GM03348 (cell line): ENCODE measurements at regions not wholly inside any gene's neighbourhood (a gene's known extent, or its start where the extent isn't known, plus 50 kb on each side); places are given as distances from the start of the nearest gene placed in this dataset.
A peak's percentile ranks its signal among the peaks of the same experiment; 100 is the strongest.

Experiments
- DNase-seq: peaks from one replicate; pipeline ENCODE4 v3.0.0; 2012; ENCODE audit warnings: low spot score

DNA sequence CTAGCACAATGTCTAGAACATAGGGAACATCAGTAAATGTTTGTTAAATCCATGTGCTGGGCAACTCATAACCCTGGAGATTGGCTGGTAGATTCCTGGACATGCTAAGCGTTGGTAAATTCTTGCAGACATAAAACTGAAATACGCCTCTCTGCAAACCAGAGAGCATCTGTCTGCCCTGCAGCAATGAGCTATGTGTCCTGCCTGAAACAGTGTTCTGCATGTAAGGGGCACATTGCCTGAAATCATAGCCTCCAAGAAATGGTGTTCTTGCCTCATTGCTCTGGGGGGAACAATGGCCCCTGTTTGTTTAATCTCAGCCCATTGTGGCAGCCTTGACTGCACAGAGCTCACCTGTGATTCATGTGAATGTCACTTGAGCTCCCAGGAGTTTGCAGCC is 113.5 kb upstream of the CCL2 start:
- no peak for DNase-seq

DNA sequence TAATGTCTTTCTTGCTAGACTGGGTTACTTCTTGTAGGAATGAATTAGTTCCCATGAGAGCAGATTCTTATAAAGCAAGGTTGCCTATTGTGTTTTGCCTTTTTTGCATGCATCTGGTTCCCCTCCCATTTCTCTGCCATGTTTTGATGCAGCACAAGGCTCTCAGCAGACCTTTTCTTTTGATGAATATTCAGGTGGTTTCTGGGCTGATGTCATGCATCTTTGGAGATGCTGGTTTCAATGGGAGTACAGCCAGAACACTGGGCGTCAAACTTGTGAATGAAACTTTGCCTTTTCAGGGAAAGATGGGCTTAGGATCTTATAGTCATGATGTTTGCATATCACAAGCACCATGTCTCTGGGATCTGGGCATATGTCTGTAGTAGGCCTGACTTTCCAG is 111.7 kb upstream of the CCL2 start:
- no peak for DNase-seq

DNA sequence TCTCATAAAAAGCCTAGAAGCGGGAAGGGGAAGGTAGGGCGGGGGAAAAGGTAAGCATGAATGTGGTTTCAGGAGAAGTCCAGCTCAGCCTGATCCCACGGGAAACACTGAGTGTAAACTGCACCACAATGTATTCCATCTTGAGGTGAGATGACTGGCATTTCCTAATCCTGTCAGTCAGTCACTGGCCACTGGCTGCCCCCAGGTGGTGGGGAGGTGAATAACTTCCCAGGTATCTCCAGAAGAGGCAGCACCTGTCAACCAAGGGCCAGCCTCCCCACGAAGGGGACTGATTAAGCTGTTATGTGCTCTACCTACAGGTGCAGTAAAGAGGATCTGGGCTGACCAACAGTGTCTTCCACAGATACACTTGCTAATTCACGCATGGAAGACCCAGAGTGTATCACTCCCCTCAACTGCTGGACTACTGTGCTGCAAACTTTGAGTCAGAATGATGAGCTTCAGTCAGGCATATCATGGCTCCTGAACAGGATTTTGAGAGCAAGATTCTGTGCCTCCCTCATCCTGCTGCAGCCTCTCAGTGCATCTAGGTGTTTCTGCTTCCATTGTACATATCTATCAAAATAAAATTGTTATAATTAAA is 108.5 kb upstream of the CCL2 start:
- no peak for DNase-seq

DNA sequence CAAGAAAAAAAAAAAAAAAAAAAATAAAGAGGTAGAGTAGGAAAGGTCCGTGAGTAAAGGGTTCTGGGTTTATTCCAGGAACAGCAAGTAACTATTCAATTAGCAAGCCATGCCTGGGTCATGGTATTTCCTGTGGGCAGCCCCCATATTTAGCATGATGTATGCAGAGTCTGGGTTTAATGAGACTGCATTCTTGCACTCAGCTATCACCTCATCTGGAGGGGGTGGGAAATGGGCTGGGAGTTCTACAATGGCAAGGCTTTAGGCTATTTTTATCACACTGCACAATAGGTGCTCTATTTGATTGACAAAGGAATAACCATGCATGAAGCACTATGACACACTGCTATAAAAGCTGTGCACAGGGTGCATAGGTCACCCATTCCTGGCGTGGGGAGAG is 104.0 kb upstream of the CCL2 start:
- no peak for DNase-seq

DNA sequence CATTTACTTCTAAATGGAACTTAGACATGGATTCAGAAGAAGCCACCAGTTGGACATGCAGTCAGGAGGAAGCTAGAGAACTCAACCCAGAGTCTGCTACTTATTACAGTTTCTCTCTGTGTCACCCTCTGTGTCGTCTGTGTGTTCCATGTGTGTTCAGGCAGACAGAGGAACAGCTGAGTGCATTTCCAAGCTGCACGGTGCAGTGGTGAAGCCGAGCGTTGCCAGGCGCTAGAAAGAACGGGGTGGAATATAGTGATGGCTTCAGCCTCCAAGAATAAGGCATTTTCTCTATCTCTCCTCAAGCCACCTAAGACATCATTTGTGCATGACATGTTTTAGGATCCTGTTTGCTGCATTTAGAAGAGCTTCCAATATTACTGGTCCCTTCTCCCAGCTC is 101.1 kb upstream of the CCL2 start:
- DNase-seq = no peak

DNA sequence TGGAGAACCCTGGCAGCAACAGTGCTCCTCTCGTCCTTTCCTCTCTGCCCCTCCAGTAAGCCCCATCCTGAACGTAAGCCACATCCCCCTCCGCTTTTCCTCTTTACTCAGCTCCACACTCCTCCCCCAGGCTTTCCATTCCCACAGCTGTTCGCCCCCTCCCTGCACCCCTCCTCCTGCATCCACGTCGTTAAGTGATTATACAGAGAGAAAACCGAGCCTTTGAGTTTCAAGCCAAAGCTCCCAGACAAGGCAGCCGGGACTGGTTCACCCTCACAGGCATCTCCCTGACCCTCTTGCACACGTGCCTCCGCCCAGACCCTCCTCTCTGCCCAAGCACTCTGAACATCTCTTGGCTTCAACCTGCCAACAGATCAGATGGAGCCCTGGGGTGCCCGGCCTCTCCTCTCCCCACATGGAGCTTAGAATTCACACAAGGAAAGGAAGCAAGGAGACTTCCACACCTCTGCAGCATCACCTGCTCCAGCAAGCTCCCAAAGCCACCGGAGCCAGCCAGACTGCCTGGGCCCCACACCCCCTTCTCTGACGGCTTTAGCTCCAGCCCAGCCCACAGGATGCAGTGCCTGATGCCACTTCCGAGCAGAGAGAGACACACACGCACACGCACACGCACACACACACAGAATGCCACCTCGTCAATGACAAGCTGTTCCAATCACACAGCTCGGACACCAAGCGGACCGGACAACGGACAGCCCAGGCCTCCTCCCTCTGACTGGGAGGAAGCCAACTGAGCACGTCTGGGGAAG is 99.9 kb upstream of the CCL2 start:
- no peak for DNase-seq

DNA sequence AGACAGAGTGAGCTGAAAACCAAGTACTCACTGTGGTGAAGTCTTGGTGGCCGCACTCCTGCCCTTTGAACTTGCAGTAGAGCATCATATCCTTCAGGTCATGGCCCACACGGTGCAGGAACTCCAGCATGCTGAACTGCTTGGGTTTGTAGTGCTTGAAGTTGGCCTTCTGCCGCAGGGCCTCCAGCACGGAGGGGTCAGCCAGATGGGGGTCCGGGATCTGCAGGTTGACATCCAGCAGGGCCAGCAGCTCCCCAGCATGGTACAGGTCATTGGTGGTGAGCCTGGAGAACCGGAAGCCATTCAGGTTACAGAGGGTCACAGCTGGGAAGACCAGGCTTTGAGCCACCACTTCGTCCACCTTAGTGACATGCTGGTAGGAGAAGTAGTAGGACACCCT is 99.1 kb upstream of the CCL2 start:
- no peak for DNase-seq

DNA sequence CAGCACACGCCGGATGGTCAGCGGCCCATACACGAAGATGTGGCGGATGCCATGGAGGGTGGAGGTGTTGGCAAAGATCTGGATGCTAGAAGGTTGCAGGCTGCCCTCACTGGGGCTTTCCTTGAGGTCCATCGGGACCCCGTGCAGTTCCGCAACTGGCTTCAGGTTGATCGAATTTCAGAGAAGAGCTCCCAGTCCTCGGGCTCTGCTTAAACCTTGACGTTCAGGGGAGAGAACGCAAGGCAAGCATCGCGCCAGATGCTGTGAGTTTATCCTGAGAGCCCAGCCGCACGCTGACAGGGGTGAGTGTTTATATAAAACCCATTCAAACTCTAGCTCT is 98.7 kb upstream of the CCL2 start:
- DNase-seq = no peak

DNA sequence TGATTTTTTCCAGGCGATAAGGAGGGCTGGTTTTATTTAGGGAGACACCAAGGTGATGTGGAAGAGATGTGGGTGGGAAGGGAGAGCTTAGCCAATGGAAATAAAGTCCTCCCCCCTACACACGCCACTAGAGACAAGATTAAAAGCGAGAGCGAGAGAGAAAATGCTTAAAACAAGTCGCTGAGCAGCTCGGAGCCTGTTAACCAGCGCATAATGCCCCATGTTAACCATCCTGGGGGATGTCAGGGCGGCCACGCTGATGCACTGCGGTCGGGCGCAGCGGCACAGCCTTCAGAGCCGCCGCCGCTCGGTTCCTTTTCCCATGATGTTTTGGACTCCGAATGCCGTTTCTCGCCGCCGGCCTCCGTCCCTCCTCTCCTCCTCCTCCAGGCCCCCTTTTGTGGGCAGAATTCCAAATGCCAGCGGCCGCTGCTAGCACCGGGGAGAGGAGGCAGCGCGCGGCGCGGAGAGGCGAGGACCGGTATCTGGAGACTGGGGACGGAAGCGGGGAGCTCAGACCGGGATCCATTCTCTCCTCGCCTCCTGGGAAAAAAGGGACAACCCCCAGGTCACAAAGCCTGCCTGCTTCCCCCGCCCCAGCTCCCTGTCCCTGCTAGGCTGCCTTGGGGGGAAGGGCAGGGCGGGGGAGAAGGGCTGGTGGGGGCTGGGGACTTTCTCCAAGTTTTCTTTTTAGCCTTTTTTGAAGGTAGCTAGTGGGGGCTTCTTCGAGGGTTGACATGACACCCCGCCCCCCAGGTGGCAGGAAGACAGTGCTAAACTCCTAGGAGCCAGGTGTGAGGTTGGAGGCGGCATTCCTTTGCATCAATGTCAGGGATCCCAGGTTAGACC is 98.1 kb upstream of the CCL2 start:
- no peak for DNase-seq

DNA sequence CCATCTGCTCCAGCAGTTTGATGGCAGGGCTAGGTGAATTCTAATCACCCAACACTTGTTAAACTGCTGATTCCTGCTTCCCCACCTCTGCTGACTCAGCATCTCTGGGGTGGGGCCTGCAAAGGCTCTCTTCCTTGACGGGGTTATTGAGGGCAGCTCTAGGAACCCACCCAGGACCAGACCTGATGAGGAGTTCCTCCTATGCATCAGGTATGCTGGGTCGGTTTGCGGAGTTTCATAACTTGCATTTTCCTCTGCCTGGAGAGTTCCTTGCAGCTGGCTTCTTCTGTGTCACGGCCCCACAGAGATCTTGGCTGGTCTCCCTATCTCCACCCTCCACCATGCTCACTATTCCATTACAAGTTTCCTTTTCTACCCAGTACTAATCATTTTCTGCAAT is 93.4 kb upstream of the CCL2 start:
- no peak for DNase-seq

DNA sequence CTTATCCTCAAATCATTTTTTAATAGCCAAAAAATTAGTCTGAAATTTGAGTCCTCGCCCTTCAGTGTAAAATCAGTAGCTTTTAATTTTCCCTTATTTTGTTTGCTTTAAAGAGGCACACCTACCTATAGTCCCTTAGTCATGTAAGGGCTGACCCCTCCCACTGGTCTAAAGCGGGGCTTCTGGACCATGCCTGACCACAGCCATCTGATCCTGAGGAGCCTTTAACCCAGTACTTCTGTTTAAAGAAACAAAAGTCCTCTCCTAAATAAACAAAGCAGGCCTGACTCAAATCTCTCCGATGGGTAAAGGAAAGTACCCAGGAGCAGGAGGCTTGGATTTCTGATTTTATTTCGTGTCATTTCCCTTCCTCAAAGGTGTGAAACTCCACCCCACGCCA is 92.0 kb upstream of the CCL2 start:
- no peak for DNase-seq

DNA sequence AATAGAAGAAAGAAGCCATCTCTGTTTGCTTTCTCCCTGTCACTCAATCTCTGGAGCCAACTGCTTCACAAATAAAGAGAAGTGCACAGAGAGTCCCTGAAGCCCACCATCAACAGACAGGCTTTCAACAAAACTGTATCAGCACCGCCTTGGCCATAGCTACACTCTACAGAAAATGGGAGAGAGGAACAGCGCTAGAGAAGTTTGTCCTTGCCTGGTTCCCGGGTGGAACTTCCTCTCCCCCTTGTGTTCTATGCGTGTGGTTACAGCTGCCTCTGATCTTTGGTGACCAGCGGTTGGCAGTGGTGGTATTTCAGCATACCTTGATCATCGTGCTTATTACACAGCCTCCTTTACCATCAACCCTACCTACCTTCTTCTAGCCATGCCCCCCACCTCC is 91.4 kb upstream of the CCL2 start:
- no peak for DNase-seq

DNA sequence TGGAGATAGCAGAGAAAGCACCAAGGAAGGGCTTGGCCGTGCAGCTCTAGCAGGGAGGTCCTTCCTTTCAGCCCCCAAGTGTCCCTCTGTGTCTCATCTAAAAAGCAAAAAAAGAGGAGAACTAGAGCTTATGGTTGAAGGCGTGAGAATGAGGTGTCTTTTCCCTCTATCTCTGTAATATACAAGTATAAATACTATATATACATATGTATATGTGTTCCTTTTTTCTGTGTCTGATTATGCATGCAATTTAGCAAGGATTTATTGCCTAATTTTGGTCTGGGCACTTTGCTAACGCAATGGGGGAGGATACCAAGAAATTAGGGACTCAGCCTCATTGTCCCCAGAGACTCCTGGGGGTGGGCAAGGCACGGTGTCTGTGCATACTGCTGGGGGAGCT is 90.2 kb upstream of the CCL2 start:
- DNase-seq = no peak

DNA sequence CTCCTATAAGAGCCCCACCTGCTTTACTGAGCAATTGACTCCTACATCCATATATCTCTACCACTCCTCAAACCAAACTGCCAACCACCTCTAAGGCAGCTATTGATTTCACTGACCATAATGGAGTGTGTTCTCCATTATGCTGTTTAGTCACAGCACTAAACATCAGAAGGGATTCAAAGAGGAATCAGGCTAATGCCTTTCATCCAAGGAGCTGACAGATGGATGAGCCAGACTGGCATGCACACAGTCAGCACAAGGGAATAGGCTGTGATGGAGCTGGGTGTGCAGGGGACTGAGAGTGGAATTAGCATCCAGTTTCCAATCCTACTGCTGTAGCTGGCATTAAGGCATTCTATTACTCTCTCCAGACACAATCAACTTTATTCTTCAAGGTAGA is 88.7 kb upstream of the CCL2 start:
- no peak for DNase-seq

DNA sequence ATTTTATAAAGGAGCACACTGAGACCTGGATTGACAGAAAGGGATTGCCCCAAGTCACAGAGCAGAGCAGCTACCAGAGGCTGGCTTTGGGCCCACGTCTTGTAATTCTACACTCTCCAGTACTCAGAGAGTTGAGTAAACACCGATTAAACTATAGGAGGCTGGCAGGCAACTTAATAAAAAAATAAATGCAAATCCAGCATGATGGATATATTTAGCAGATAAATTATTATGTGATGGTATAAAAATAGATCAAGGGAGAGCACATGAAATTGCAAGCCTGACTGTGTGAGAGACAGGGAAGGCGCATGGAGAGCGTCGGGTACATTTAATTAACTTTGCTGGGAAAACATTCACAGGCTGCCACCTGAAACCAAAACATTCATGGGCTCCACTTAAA is 87.7 kb upstream of the CCL2 start:
- DNase-seq = no peak

DNA sequence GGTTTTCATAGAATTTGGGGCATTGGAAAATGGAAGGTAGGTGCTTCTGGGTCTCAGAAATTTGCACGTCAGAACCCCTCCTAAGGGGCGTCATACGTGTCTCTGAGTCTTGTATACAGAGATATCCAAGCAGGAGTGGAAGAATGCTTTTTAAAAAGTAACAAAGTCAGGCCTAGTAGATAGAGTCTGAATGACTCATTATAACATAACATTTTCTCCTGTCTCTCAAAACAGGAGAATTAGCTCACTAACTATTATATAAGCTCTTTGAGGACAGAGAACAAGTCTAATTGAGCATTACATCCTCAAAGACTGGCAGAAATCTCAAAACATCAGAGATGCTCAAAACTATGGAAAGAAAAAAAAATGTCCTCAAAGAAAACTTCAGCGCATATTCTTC is 86.1 kb upstream of the CCL2 start:
- no peak for DNase-seq

DNA sequence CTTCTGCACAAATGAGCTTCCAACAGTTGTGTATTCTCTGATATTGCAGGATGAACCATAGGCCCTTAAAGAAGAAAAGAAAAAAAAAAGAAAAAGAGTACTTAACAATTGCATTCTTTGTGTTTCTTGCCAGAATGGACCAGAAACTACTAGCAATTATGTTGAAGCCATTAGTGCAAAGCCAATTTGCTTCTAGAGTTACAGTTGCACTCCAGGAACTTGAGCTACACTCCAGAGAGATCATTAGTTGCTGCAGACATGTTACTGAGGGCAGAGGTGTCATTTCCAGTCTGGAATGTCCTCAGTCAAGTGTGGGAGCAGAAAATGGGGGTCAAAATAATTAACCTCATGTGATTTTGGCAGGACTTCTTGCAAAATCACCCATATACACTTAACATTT is 85.6 kb upstream of the CCL2 start:
- no peak for DNase-seq

DNA sequence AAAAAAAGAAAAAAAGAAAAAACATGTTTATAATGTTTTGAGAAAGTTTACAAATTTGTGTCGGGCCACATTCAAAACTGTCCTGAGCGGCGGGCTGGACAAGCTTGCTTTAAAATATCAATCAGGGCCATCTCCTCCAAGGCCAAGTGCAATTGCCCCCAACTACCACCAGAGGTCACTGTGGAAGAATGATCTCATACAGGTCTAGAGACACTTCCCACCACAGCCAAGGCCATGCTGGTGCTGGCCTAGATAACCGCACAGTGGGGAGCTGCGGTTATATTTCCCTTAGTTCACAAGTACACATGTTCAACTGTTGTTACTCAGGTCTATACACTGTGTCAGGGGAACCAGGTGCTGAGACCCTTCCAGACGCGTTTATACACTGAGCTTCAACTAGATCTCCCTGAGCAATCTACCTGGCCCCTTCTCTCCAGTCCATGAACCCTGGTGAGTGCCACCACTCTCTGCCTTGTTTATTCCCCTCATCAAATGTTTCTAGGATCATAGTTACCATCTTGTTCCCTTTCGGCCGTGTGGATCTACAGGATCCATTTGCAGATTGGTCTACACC is 83.8 kb upstream of the CCL2 start:
- peak; percentile 77 for DNase-seq

DNA sequence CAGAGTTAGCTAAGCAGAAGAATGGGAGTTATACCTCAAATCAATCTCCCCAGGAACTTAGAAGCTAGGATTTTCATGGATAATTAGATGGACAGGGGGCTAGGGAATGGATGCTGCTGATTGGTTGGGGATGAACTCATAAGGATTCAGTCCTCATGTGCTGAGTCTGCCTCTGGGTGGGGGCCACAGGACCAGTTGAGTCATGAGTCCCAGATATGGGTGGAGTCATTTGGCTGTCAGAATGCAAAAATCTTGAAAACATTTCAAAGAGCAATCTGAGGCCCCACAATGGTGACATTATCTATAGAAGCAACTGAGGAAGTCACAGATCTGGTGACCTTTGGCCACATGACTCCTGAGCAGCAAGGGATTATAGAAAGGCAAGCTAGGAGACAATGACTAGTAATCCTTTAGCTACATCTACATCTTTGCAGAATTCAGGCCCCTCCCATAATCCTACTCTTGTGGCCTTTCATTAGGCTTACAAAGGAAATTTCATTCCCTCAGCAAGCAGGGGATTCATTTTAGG is 82.6 kb upstream of the CCL2 start:
- no peak for DNase-seq

DNA sequence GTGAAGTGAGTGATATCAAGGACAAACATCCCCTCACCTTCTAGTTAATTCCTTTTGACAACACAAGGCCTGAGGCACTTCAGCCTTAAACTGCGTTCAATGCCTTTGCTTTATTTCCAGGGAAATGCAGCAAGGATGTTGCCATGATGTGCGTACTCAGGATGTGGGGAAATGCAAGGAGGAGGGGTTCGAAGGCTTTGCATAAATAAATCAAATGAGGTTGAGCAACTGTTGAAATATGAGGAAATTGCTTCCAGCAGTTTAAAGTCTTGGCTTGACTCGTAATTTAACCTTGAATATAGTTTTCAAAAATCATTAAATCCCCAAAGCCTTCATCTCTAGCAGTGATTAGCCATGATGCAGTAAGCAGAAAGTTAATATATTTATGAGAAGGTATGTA is 81.8 kb upstream of the CCL2 start:
- no peak for DNase-seq

DNA sequence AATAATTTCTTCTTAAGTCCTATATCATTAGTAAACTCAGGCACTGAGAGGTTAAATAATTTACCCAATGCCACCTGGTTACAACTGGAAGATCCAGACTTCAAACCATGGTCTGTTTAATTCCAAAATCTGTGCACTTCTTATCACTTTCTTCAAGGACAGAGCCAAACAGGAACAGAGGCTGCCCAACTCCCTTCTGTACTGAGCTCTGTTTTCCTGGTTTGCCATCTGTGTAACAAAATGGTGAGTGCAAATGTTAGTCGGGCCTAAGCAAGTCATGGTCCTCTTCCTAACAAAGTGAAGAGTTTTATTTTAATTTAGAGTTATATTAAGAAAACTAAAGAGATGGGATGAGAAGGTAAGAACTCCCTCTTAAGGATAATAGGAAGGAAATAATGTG is 80.6 kb upstream of the CCL2 start:
- DNase-seq = no peak

DNA sequence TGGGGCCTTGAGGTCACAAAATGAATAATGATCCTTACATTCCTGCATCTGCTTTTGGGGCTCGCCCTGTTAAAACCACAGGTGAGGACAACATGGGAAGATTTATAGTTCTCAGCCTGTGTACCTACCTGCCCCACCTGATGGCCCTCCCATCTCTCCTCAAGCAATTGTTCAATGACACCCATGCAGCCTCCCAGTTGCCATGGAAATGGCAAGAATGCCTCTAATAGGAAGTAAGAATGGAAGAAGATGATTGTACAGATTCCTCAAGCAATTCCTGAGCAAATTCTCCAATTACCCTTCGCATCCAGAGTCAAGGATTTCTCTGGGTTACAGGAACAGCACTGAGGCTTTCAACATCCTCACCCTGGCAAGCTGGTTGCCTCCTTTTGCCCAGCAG is 78.6 kb upstream of the CCL2 start:
- no peak for DNase-seq

DNA sequence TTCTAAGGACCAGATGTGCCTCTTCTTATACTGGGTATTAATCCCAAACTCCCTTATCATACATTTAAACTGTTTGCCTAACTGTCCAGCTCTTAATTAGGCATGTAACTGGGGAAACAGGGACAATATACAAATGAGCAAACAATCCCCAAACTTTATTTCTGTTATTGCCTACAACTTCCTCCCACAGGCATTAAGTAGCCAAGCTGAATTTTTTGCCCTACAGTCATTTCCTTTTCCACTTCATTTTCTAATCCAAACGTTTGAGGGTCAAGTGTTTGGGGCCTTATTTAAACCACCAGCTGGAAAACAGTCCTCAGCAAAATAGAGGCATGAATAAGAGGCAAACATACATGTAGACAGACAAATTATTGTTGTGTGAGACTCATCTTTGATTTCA is 77.4 kb upstream of the CCL2 start:
- DNase-seq = peak; percentile 39
